Activated naive CD8-positive, alpha-beta T cell treated with anti-CD3 and anti-CD28 coated beads, Interleukin-2, amount 50 U/mL, for 24 hours (primary cell): ENCODE measurements at regions not wholly inside any gene's neighbourhood (a gene's known extent, or its start where the extent isn't known, plus 50 kb on each side); places are given as distances from the start of the nearest gene placed in this dataset.
A peak's percentile ranks its signal among the peaks of the same experiment; 100 is the strongest.
"Not testable (repeated sequence)": the region's sequence is repeated elsewhere in the genome, so short reads cannot be mapped to it uniquely, and the experiment has no call there.

Experiments used
- ATAC-seq: fragments of 150-1000 bp; cut with Tn5 transposase; one replicate; pipeline ENCODE4 v1.10.0; 2021
- DNase-seq: peaks from one replicate; pipeline ENCODE4 v3.0.0; 2021
- H3K27ac Mint-ChIP-seq: one replicate; pipeline ENCODE4 v1.8.0; 2021; ENCODE audit warnings: mild to moderate bottlenecking, mixed read lengths
- H3K27me3 Mint-ChIP-seq: one replicate; pipeline ENCODE4 v1.8.0; 2021; ENCODE audit warnings: mixed read lengths
- H3K36me3 Mint-ChIP-seq: one replicate; pipeline ENCODE4 v1.8.0; 2021; ENCODE audit warnings: low read depth, mixed read lengths
- H3K4me1 Mint-ChIP-seq: one replicate; pipeline ENCODE4 v1.8.0; 2021; ENCODE audit warnings: mixed read lengths
- H3K4me3 Mint-ChIP-seq: one replicate; pipeline ENCODE4 v1.8.0; 2021; ENCODE audit warnings: mild to moderate bottlenecking, moderate library complexity, mixed read lengths
- H3K9me3 Mint-ChIP-seq: one replicate; pipeline ENCODE4 v1.8.0; 2021; ENCODE audit warnings: mixed read lengths

DNA sequence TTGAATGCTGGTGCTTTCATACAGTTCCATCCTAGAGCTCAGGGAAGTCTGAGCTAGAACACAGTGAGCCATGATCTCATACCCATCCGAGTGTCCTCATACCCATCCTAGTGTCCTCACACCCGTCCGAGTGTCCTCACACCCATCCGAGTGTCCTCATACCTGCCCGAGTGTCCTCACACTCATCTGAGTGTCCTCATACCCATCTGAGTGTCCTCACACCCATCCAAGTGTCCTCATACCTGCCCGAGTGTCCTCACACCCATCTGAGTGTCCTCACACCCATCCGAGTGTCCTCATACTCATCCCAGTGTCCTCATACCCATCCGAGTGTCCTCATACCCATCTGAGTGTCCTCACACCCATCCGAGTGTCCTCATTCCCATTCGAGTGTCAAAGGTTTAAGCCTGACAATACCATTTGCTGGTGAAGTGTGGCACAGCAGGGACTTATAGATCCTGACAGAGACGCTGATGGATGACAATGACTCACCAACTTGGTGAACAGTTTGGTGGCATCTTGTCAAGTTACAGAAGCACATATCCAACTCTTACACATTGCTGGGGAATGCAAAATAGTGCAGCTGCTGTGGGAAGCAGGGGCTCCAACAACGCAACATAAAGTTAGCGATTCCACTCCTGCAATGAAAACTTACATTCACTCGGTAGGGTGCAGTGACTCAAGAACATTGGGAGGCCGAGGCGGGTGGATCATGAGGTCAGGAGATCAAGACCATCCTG, 77.0 kb upstream of the COL5A1 start:
- no peaks in the 10 kb centered on the region for H3K36me3 Mint-ChIP-seq
- no peak overlapping the region for H3K27ac Mint-ChIP-seq
- no peak for DNase-seq
- no peak overlapping the region for H3K4me3 Mint-ChIP-seq
- no peak for ATAC-seq
- no peaks in the 10 kb centered on the region for H3K27me3 Mint-ChIP-seq
- peaks cover 4% of the 10 kb centered on the region for H3K9me3 Mint-ChIP-seq
- H3K4me1 Mint-ChIP-seq, result peaks cover 2% of the 10 kb centered on the region

DNA sequence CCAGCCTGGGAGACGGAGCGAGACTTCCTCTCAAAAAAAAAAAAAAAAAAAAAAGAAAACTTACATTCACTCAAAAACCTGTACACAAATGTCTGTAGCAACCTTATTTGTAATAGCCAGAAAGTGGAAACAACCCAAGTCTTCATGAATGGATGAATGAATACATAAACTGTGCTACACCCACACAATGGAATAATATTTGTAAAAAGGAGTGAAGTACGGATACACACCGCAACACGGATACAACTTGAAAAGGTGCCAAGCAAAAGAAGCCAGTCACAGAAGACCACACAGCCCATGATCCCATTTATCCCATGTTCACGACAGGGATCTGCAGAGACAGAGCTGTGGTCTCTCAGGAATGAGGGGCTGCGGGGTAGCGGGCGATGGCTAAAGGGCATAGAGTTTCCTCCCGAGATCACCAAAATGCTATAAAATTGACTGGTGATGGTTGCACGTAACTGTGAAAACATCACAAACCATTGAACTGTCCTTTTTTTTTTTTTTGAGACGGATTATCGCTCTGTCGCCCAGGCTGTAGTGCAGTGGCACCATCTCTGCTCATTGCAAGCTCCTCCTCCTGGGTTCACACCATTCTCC, 76.2 kb upstream of the COL5A1 start:
- no peaks in the 10 kb centered on the region for H3K27me3 Mint-ChIP-seq
- ATAC-seq, result no peak
- no peak overlapping the region for H3K27ac Mint-ChIP-seq
- no peaks in the 10 kb centered on the region for H3K4me1 Mint-ChIP-seq
- H3K9me3 Mint-ChIP-seq, result peaks cover 4% of the 10 kb centered on the region
- DNase-seq, result no peak
- no peak overlapping the region for H3K4me3 Mint-ChIP-seq
- H3K36me3 Mint-ChIP-seq, result no peaks in the 10 kb centered on the region

DNA sequence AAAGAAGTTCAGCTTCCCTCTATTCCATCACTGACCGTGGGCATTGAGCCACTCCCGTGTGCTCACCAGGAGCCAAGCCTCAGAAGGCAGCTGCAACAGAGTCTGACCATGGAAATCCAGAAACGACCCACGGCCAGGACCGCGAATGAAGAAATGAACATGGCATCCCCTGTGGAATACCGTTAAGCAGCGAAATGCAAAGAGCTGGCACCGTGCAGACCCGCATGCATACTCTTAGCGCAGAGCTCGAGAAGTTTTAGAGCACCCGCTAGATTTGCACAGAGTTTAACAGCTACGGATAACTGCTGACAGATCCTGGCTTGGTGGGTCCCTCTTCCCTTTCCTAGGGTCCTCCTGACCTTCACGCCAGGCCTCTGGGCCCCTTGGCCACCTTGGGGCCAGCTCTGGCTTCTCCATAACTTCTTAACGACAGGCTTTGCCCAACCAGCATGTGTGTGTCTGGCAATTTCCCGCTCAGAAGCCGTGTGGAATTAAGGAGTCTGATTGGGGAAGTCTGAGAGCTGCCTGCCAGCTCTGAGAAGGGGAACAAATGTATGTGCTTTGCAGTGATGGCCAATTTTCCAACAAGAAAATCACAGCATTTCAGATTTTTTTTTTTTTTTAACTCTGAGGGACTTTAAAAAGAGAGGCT, 75.3 kb upstream of the COL5A1 start:
- H3K9me3 Mint-ChIP-seq, result peaks cover 4% of the 10 kb centered on the region
- H3K4me1 Mint-ChIP-seq, result no peaks in the 10 kb centered on the region
- H3K27me3 Mint-ChIP-seq, result no peaks in the 10 kb centered on the region
- DNase-seq (no peak), ATAC-seq (no peak)
- no peaks in the 10 kb centered on the region for H3K36me3 Mint-ChIP-seq
- H3K4me3 Mint-ChIP-seq, result no peak overlapping the region
- no peak overlapping the region for H3K27ac Mint-ChIP-seq

DNA sequence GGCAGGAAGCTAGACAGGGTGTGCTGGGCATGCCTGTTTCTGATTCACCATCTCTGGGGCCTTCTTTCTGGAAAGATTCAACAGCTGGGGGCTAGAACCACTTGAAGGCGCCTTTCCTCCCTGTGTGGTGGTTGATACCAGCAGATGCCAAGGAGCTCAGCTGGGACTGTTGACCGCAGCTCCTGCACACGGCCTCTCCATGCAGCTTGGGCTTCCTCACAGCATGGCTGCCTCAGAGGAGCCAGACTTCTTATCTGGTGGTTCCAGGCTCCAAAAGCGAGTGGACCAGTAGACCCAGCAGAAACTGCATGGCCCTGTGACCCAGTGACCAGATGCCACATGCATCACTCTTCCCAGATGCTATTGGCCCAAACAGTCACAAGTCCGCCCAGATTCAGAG, 74.7 kb upstream of the COL5A1 start:
- no peak for DNase-seq
- Mint-ChIP-seq H3K4me3 (no peak overlapping the region), H3K27ac (no peak overlapping the region), H3K36me3 (no peaks in the 10 kb centered on the region), H3K9me3 (peaks cover 4% of the 10 kb centered on the region), H3K4me1 (no peaks in the 10 kb centered on the region), H3K27me3 (no peaks in the 10 kb centered on the region)
- no peak for ATAC-seq

DNA sequence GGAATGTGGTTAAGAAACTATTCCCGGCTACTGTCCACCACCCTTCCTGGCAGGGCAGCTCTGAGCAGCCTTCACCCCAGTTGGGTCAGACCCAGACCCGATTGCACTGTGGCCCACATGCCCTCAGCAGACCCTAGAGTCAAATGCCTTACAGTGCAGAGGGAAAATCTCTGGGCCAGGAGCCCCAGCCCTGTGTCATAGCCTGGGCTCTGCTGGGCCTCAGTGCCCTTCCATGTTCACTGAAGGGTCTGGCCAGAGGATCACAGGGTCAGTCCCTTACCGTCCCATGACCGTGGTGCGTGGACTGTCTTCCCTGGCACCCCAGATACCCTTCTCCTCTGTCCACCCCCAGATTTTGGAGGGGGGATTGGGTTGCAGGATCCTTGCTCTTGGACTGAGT, 73.5 kb upstream of the COL5A1 start:
- no peaks in the 10 kb centered on the region for H3K27me3 Mint-ChIP-seq
- H3K9me3 Mint-ChIP-seq, result peaks cover 4% of the 10 kb centered on the region
- H3K4me1 Mint-ChIP-seq, result no peaks in the 10 kb centered on the region
- ATAC-seq, result no peak
- no peaks in the 10 kb centered on the region for H3K36me3 Mint-ChIP-seq
- H3K27ac Mint-ChIP-seq, result no peak overlapping the region
- DNase-seq, result no peak
- H3K4me3 Mint-ChIP-seq, result no peak overlapping the region

DNA sequence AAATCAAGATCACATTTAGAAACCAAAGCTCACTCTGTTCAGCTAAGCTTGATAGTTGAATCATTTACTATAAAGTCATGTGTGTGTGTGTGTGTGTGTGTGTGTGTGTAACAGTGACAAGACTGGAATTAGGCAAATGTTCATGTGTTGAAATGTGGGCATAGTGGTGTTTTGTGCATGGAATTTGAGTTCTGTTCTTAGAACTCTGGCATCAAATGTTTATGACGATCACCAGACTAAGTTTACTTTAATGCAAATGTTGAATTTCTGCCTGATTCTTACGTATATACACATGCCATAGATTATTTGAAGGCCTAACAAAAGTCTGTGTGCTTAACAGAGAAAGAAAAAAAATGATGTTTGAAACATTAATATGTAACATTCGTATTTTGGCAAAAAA, 72.8 kb upstream of the COL5A1 start:
- no peak for DNase-seq
- Mint-ChIP-seq H3K27me3 (no peaks in the 10 kb centered on the region), H3K4me1 (no peaks in the 10 kb centered on the region), H3K4me3 (no peak overlapping the region), H3K9me3 (peaks cover 4% of the 10 kb centered on the region), H3K27ac (no peak overlapping the region), H3K36me3 (no peaks in the 10 kb centered on the region)
- ATAC-seq, result no peak

DNA sequence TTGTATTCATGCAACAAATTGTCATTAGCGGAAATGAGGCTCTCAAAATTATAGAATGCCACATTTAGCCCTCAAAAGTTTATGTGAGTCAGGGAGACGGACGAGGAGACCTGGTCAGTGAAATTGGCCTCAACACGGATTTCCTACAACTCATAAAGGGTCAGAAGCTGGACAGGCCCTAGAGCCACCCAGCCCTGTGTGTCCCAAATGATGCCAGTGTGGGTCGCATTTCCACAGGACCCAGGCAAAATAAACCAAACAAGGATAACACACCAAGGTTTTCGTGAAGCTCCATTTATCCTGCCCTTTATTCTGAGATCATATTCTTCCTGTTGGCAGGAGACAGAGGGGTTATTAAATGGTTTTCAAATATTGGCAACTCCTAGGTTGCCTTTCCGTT, 72.0 kb upstream of the COL5A1 start:
- Mint-ChIP-seq H3K27ac (no peak overlapping the region), H3K4me1 (no peaks in the 10 kb centered on the region), H3K4me3 (no peak overlapping the region), H3K27me3 (no peaks in the 10 kb centered on the region), H3K9me3 (peaks cover 4% of the 10 kb centered on the region), H3K36me3 (no peaks in the 10 kb centered on the region)
- ATAC-seq (no peak), DNase-seq (no peak)

DNA sequence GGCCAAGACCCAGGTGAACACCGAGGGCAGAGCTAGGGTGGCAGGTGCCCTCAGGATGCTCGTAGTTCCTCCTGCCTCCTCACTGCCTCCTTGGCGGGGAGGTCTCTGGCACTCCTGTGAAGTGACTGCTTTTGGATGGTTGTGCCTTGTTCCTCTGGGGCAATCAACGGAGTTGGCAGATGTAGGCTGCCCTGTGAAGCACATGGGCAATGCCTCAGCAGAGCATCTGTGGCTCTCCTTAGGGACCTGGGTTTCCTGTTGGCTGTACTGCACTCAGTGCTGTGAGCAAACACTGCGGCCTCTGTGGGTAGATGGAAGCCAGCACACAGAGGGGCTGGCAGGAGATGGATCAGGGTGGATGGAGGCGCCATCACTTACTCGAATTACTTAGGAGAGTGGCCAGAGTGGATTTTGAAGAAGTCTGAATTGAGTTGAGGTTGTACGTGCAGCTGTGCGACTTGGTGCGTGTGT, 71.4 kb upstream of the COL5A1 start:
- Mint-ChIP-seq H3K36me3 (no peaks in the 10 kb centered on the region), H3K27ac (no peak overlapping the region), H3K27me3 (no peaks in the 10 kb centered on the region), H3K4me3 (no peak overlapping the region), H3K9me3 (peaks cover 4% of the 10 kb centered on the region), H3K4me1 (no peaks in the 10 kb centered on the region)
- DNase-seq (no peak), ATAC-seq (peak; percentile 40)

DNA sequence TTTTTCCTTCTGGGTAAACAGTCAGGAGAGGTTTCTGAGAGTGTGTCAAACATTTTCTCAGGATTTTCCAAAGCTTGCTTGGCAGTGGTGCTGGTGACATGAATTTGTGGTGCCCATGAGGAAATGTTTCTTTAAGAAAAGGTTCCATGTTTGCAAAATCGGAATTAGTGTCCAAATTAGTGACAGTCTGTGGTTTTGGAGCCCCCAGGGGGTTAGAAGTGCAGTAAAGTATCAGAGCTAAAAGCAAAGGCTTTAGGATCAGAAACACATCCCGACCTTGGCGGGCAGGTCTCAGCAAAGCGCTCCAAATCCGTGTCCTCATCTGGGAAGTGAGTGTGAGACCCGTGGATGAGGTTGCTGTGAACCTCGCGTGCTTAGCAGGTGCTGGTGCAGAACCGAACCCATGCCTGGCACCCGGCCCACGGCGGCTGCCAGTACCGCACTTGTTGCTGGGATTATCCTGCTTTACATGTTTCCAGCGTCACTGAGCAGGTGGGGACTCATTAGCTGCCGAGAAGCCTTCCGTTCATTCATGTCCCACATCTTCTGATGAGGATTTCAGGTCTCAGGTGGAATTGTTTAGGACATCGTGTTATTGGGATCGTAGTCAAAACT, 70.8 kb upstream of the COL5A1 start:
- H3K27me3 Mint-ChIP-seq, result no peaks in the 10 kb centered on the region
- H3K4me3 Mint-ChIP-seq, result no peak overlapping the region
- ATAC-seq (no peak), DNase-seq (no peak)
- H3K27ac Mint-ChIP-seq, result no peak overlapping the region
- peaks cover 4% of the 10 kb centered on the region for H3K9me3 Mint-ChIP-seq
- no peaks in the 10 kb centered on the region for H3K36me3 Mint-ChIP-seq
- no peaks in the 10 kb centered on the region for H3K4me1 Mint-ChIP-seq

DNA sequence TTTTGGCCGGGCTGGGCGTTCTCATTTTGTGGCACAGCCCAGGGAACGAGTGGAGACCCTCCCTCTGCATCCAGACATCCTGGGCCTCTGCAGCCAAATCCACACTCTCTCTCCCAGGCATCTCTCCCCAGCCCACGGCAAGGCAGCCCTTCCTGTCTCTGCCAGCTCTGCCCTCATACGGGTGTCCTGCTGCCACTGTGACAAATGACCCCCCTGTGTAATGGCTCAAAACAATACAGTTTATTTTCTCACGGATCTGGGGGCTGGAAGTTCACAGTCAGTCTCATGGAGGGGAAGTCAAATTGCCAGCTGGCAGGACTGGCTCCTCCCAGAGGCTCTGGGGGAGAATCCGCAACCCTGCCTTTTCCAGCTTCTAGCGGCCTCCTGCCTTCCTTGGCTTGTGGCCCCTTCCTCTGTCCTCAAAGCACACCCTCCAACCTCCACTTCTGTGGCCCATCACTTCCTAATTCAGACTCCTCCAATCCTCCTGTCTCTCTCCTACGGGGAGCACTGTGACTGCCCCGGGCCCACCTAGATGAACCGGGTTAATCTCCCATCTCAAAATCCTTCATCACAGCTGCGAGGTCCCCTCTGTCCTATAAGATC, 70.2 kb upstream of the COL5A1 start:
- Mint-ChIP-seq H3K27me3 (no peaks in the 10 kb centered on the region), H3K4me3 (no peak overlapping the region), H3K9me3 (peaks cover 4% of the 10 kb centered on the region), H3K36me3 (no peaks in the 10 kb centered on the region), H3K4me1 (no peaks in the 10 kb centered on the region), H3K27ac (no peak overlapping the region)
- no peak for ATAC-seq
- no peak for DNase-seq

DNA sequence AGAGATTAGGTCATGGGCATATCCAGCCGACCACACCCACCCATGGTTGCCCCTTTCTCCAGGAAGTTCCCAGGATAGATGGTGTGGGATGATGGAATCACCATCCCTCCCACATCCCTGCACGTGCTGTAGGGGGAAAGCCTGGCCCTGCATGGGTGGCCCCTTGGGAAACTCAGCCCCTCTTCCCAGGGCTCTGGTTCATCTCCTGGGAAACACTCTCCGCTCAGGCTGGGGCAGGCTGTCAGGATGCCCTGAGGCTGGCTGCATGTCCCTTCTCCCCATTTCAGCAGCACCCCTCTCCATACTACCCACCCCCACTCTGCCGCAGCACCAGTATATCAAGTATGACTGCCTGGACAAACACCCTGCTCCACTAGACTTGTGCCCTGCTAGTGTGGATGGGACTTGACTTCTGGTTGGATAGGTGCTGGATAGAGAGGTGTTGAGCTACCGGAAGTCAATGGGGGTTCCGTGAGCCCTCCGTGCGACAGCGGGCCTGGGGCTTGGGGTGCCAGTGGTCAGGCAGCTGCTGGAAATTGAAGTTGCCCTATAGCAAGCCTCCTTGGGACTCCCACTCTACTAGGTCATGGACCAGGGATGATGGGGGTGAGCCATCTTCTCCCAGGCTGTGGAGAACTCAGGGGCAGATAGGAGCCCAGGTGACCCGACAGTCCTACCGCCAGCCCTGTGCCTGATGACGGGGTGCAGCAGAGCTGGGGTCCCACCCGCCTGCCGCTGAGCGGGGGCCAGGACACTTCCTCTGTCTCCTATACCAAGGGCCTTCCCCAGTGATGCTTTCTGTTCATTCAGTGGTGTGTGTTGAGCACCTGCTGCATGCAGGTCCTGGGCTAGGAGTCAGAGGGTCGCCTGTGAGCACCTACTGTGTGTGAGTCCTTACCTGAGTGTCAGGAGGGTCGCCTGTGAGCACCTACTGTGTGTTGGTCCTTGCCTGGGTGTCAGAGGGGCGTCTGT, 69.4 kb upstream of the COL5A1 start:
- ATAC-seq, result no peak
- DNase-seq, result no peak
- H3K36me3 Mint-ChIP-seq, result no peaks in the 10 kb centered on the region
- no peak overlapping the region for H3K4me3 Mint-ChIP-seq
- peaks cover 4% of the 10 kb centered on the region for H3K9me3 Mint-ChIP-seq
- H3K27ac Mint-ChIP-seq, result no peak overlapping the region
- H3K27me3 Mint-ChIP-seq, result peaks cover 1% of the 10 kb centered on the region
- no peaks in the 10 kb centered on the region for H3K4me1 Mint-ChIP-seq

DNA sequence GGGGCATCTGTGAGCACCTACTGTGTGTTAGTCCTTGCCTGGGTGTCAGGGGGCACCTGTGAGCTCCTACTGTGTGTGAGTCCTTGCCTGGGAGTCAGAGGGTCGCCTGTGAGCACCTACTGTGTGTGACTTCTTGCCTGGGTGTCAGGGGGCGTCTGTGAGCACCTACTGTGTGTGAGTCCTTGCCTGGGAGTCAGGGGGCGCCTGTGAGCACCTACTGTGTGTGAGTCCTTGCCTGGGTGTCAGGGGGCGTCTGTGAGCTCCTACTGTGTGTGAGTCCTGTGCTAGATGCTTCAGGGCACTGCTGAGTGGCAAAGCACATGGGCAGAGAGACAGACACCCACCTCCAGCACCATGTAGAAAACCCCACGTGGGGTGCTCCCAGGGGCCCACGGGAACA, 66.9 kb upstream of the COL5A1 start:
- H3K9me3 Mint-ChIP-seq, DNase-seq, H3K36me3 Mint-ChIP-seq, H3K27ac Mint-ChIP-seq, H3K4me1 Mint-ChIP-seq, H3K4me3 Mint-ChIP-seq, ATAC-seq: not testable (repeated sequence)
- H3K27me3 Mint-ChIP-seq, result peaks cover 14% of the 10 kb centered on the region

DNA sequence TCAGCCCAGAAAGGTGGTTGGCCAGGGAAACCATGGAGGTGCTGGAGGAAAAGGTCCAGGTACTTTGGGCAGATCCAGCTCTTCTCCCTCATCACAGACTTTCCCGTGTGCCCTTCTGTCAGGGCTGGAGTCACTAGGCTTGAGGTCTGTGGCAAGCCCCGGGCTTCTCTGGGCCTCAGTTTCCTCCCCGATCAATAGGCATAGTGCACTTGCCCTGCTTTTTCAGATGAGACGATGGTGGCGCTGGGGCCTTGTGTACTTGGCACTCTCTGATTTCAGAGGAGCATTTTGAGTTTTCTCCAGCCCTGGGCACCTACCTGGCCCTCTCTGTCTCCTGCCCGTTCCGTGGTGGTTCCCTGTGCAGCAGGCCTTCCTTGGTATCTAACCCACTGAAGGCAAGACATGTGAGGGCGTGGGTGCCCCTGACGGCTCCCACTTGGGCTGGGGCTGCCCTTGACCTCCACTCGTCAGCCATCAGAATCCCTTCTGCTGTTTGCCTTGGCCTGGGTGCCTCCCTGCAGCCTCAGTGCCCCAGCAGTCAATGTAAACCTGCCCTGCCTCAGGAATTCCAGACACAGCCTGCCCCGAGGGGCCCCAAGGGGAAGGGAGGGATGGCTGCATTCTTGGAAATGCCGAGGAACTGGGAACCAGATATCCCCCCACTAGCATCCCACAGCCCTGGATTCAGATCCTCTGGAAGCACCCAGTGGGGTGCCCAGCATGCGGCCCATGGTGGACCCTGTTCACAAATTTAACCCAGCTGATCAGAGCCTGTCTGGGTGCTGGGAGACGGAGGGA, 66.3 kb upstream of the COL5A1 start:
- ATAC-seq (no peak), DNase-seq (no peak)
- H3K27me3 Mint-ChIP-seq, result peaks cover 14% of the 10 kb centered on the region
- no peak overlapping the region for H3K27ac Mint-ChIP-seq
- peaks cover 1% of the 10 kb centered on the region for H3K9me3 Mint-ChIP-seq
- H3K36me3 Mint-ChIP-seq, result no peaks in the 10 kb centered on the region
- no peak overlapping the region for H3K4me3 Mint-ChIP-seq
- no peaks in the 10 kb centered on the region for H3K4me1 Mint-ChIP-seq
